CD4-positive, alpha-beta T cell treated with Interleukin-4 for 4 hours (primary cell): ENCODE measurements at regions not wholly inside any gene's neighbourhood (a gene's known extent, or its start where the extent isn't known, plus 50 kb on each side); places are given as distances from the start of the nearest gene placed in this dataset.

Experiments
- DNase-seq: peaks from one replicate; pipeline ENCODE4 v3.0.0-alpha.2; 2020

- DNase-seq, result peak; percentile 49
Observed at GRCh38 chr10:28250782-28251181, 52.1 kb downstream of the MPP7 start.

- no peak for DNase-seq
Observed at GRCh38 chr10:28250358-28250757, 52.5 kb downstream of the MPP7 start.

- no peak for DNase-seq
Observed at GRCh38 chr10:28249512-28249911, 53.4 kb downstream of the MPP7 start.

- no peak for DNase-seq
Observed at GRCh38 chr10:28248092-28248491, 54.8 kb downstream of the MPP7 start.

GRCh38 chr10:28246023-28246422 is 56.8 kb downstream of the MPP7 start:
- DNase-seq, result no peak

GRCh38 chr10:28243923-28244322 is 58.9 kb downstream of the MPP7 start:
- no peak for DNase-seq

GRCh38 chr10:28242555-28243204 is 60.2 kb downstream of the MPP7 start:
- peak; percentile 6 for DNase-seq

- peak; percentile 64 for DNase-seq
Observed at GRCh38 chr10:28241741-28242399, 61.0 kb downstream of the MPP7 start.

GRCh38 chr10:28240400-28240799 is 62.5 kb downstream of the MPP7 start:
- DNase-seq, result no peak

GRCh38 chr10:28236591-28236990 is 66.3 kb downstream of the MPP7 start:
- no peak for DNase-seq

- DNase-seq, result no peak
Observed at GRCh38 chr10:28220811-28221210, 82.1 kb downstream of the MPP7 start.

- DNase-seq, result no peak
Observed at GRCh38 chr10:28219251-28219650, 83.6 kb downstream of the MPP7 start.

- DNase-seq, result peak; percentile 33
Observed at GRCh38 chr10:28217848-28218247, 85.0 kb downstream of the MPP7 start.

- no peak for DNase-seq
Observed at GRCh38 chr10:28215930-28216329, 86.9 kb downstream of the MPP7 start.

GRCh38 chr10:28214219-28214618 is 88.6 kb downstream of the MPP7 start:
- DNase-seq, result no peak

- no peak for DNase-seq
Observed at GRCh38 chr10:28211759-28212158, 91.1 kb downstream of the MPP7 start.

- DNase-seq, result no peak
Observed at GRCh38 chr10:28207799-28208198, 95.1 kb downstream of the MPP7 start.

GRCh38 chr10:28202941-28203352 is 99.9 kb downstream of the MPP7 start:
- DNase-seq, result no peak

GRCh38 chr10:28201410-28202400 is 101.2 kb downstream of the MPP7 start:
- DNase-seq, result no peak

- no peak for DNase-seq
Observed at GRCh38 chr10:28200775-28201174, 102.1 kb downstream of the MPP7 start.

GRCh38 chr10:28199941-28200340 is 102.9 kb downstream of the MPP7 start:
- DNase-seq, result no peak

- no peak for DNase-seq
Observed at GRCh38 chr10:28190196-28190595, 112.7 kb downstream of the MPP7 start.

GRCh38 chr10:28188526-28188925 is 114.3 kb downstream of the MPP7 start:
- no peak for DNase-seq
